DOHH2 (cell line): ENCODE measurements at regions not wholly inside any gene's neighbourhood (a gene's known extent, or its start where the extent isn't known, plus 50 kb on each side); places are given as distances from the start of the nearest gene placed in this dataset.

ENCODE experiments used
- CTCF ChIP-seq: fragments of 200-600 bp; sonication (generic); IDR thresholded peaks from one replicate; pipeline ENCODE4 v1.5.1; 2014; ENCODE audit warnings: antibody characterized with exemption, mild to moderate bottlenecking, low read depth, low read length; ENCODE audit not compliant: poor library complexity, severe bottlenecking
- EZH2phosphoT487 ChIP-seq: fragments of 200-600 bp; sonication (generic); IDR thresholded peaks from 2 replicates; pipeline ENCODE4 v1.6.1; 2017; ENCODE audit warnings: borderline replicate concordance, mild to moderate bottlenecking, antibody characterized with exemption, low read length, moderate library complexity, mixed read lengths

DNA sequence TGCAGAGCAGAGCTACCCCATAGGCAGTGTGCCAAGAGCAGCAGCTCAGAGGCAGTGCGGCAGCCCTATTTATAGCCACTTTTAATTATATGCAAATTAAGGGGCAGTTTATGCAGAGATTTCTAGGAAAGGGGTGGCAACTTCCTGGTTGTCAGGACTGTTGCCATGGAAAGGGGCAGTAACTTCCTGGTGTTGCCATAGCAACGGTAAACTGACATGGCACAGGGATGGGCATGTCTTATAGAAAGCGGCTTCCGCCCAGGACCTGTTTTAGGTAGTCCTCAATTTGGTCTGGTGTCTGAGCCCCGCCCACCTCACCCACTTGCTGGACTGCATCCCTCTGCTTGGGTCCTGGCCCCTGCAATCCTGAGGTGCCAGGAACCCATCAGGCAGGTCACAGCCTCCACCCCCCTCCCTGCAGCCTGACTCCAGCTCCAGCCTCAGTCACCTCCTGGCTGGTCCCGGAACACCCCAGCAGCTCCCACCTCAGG, 115.8 kb downstream of the TMEM130 start:
- TF ChIP-seq CTCF: no peak
- no peak for TF ChIP-seq EZH2phosphoT487
